Left ventricle myocardium inferior (tissue), 1 donor: ENCODE measurements at regions not wholly inside any gene's neighbourhood (a gene's known extent, or its start where the extent isn't known, plus 50 kb on each side); places are given as distances from the start of the nearest gene placed in this dataset.

Experiments
- DNase-seq: peaks from one replicate; pipeline ENCODE4 v3.0.0-alpha.2; 2020
- H3K27ac ChIP-seq: fragments of 200-600 bp; replicated peaks from 2 replicates; pipeline ENCODE4 v1.8.0; 2021
- H3K27me3 ChIP-seq: fragments of 200-600 bp; 2 replicates; pipeline ENCODE4 v1.8.0; 2021; ENCODE audit warnings: low read depth
- H3K36me3 ChIP-seq: fragments of 200-600 bp; 2 replicates; pipeline ENCODE4 v1.8.0; 2021
- H3K4me1 ChIP-seq: fragments of 200-600 bp; 2 replicates; pipeline ENCODE4 v1.8.0; 2021
- H3K4me3 ChIP-seq: fragments of 200-600 bp; 2 replicates; pipeline ENCODE4 v1.8.0; 2021; ENCODE audit warnings: mild to moderate bottlenecking, moderate library complexity
- H3K9me3 ChIP-seq: fragments of 200-600 bp; replicated peaks from 2 replicates; pipeline ENCODE4 v1.8.0; 2021
- CTCF ChIP-seq: fragments of 200-600 bp; IDR thresholded peaks from 2 replicates; pipeline ENCODE4 v1.8.0; 2021; ENCODE audit warnings: antibody characterized with exemption, mild to moderate bottlenecking, borderline replicate concordance
- intact Hi-C: fragments of 100-400 bp; cut with micrococcal nuclease; formaldehyde crosslinking; loops from one replicate; pipeline ENCODE4 v1.11.0; 2022
- donor health status: DM: no; HTN: yes; CAD: no; lungs with severe emphysema.

GRCh38 chr6:16974704-16975359 lies 127.0 kb upstream of the STMND1 start:
- intact Hi-C loops = no loop called here

DNA sequence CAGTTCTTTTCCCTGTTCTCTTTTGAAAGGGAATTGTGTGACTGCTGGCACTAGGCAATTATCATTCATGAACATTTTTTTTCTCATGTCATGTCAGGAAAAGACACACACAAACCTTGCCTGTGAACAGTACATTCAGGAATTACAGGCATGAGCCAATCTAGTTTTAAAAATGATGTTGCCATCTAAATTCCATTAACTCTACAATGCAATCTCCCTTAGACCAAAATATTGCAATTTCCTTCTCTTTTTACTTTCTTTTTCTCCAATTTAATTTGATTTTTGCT lies 127.5 kb upstream of the STMND1 start:
- Histone ChIP-seq H3K27ac (no peak overlapping the region), H3K27me3 (peaks cover 52% of the 10 kb centered on the region), H3K4me1 (no peaks in the 10 kb centered on the region), H3K9me3 (no peaks in the 10 kb centered on the region), H3K36me3 (no peaks in the 10 kb centered on the region), H3K4me3 (no peak overlapping the region)
- intact Hi-C loops = no loop called here
- no peak for DNase-seq
- TF ChIP-seq CTCF = no peak

More at GRCh38 chr6:16974704-16975359, 127.0 kb upstream of the STMND1 start:
- H3K4me1 ChIP-seq = no peaks in the 10 kb centered on the region
- no peak for DNase-seq
- no peak overlapping the region for H3K27ac ChIP-seq
- no peaks in the 10 kb centered on the region for H3K36me3 ChIP-seq
- TF ChIP-seq CTCF = no peak
- H3K27me3 ChIP-seq = peaks cover 52% of the 10 kb centered on the region
- H3K4me3 ChIP-seq = no peak overlapping the region
- H3K9me3 ChIP-seq = no peaks in the 10 kb centered on the region

- no peaks in the 10 kb centered on the region for H3K4me1 ChIP-seq
- H3K36me3 ChIP-seq = no peaks in the 10 kb centered on the region
- no peak for DNase-seq
- intact Hi-C loops = no loop called here
- no peak overlapping the region for H3K27ac ChIP-seq
- peaks cover 49% of the 10 kb centered on the region for H3K27me3 ChIP-seq
- no peaks in the 10 kb centered on the region for H3K9me3 ChIP-seq
- no peak for TF ChIP-seq CTCF
- H3K4me3 ChIP-seq = no peak overlapping the region
Observed at GRCh38 chr6:16973545-16974386, 128.1 kb upstream of the STMND1 start.

- no peak for TF ChIP-seq CTCF
- no peaks in the 10 kb centered on the region for H3K9me3 ChIP-seq
- no peak overlapping the region for H3K27ac ChIP-seq
- H3K36me3 ChIP-seq = no peaks in the 10 kb centered on the region
- H3K4me3 ChIP-seq = no peak overlapping the region
- H3K4me1 ChIP-seq = no peaks in the 10 kb centered on the region
- no peak for DNase-seq
- intact Hi-C loops = no loop called here
- H3K27me3 ChIP-seq = peaks cover 55% of the 10 kb centered on the region
Observed at GRCh38 chr6:16973051-16973450, 128.8 kb upstream of the STMND1 start.

DNA sequence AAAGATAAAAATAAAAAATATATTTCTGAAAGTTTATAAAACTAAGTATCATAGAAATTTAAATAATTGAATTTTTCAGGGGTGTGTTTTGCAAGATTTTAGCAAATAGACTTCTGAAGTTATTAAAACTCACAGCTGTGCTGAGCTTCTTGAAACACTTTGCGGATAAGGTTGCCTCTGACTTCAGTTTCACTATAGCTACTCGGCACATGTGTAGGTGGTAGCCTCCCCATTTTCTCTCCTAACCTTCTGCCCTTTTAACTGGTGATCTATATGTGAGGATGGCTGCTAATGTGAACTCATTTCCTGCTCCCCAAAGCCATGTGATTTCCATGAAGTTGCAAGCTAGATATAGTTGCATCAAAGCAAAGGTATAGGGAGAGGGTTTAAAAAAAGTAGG lies 129.3 kb upstream of the STMND1 start:
- Histone ChIP-seq H3K4me3 (no peak overlapping the region), H3K27ac (no peak overlapping the region), H3K4me1 (no peaks in the 10 kb centered on the region), H3K27me3 (peaks cover 54% of the 10 kb centered on the region), H3K36me3 (no peaks in the 10 kb centered on the region), H3K9me3 (no peaks in the 10 kb centered on the region)
- intact Hi-C loops = no loop called here
- no peak for DNase-seq
- TF ChIP-seq CTCF = no peak
